Medulla oblongata (tissue), 1 donor: ENCODE measurements at regions not wholly inside any gene's neighbourhood (a gene's known extent, or its start where the extent isn't known, plus 50 kb on each side); places are given as distances from the start of the nearest gene placed in this dataset.

Experiments
- DNase-seq: peaks from one replicate; pipeline ENCODE4 v3.0.0-alpha.2; 2015; ENCODE audit errors: extremely low spot score

- no peak for DNase-seq
These were observed 147.7 kb upstream of the RPS6KA2 start for GRCh38 chr6:166774770-166775169.

- no peak for DNase-seq
These were observed 147.2 kb upstream of the RPS6KA2 start for GRCh38 chr6:166774292-166774691.

GRCh38 chr6:166772518-166772917, 145.5 kb upstream of the RPS6KA2 start:
- no peak for DNase-seq

GRCh38 chr6:166771701-166772100, 144.7 kb upstream of the RPS6KA2 start:
- DNase-seq, result no peak

- DNase-seq, result no peak
These were observed 143.4 kb upstream of the RPS6KA2 start for GRCh38 chr6:166770216-166771116.

- no peak for DNase-seq
These were observed 142.6 kb upstream of the RPS6KA2 start for GRCh38 chr6:166769648-166770047.

- no peak for DNase-seq
These were observed 141.7 kb upstream of the RPS6KA2 start for GRCh38 chr6:166768761-166769160.

- no peak for DNase-seq
These were observed 140.2 kb upstream of the RPS6KA2 start for GRCh38 chr6:166767230-166767629.

GRCh38 chr6:166766769-166767168, 139.7 kb upstream of the RPS6KA2 start:
- no peak for DNase-seq

- no peak for DNase-seq
These were observed 138.1 kb upstream of the RPS6KA2 start for GRCh38 chr6:166765234-166765541.

GRCh38 chr6:166764473-166765233, 137.6 kb upstream of the RPS6KA2 start:
- DNase-seq, result no peak

- DNase-seq, result no peak
These were observed 136.8 kb upstream of the RPS6KA2 start for GRCh38 chr6:166763606-166764472.

- no peak for DNase-seq
These were observed 134.8 kb upstream of the RPS6KA2 start for GRCh38 chr6:166761801-166762200.

- no peak for DNase-seq
These were observed 133.2 kb upstream of the RPS6KA2 start for GRCh38 chr6:166760288-166760687.

GRCh38 chr6:166758136-166758704, 131.2 kb upstream of the RPS6KA2 start:
- DNase-seq, result no peak

GRCh38 chr6:166757232-166758135, 130.4 kb upstream of the RPS6KA2 start:
- DNase-seq, result no peak

- DNase-seq, result no peak
These were observed 127.4 kb upstream of the RPS6KA2 start for GRCh38 chr6:166754218-166755030.

- DNase-seq, result no peak
These were observed 126.1 kb upstream of the RPS6KA2 start for GRCh38 chr6:166752928-166753721.

- no peak for DNase-seq
These were observed 125.0 kb upstream of the RPS6KA2 start for GRCh38 chr6:166752097-166752496.
